IgD-negative memory B cell (primary cell): ENCODE measurements at regions not wholly inside any gene's neighbourhood (a gene's known extent, or its start where the extent isn't known, plus 50 kb on each side); places are given as distances from the start of the nearest gene placed in this dataset.

Experiments
- H3K27ac Mint-ChIP-seq, 3 donors: one replicate each; pipeline ENCODE4 v1.8.0; 2020 to 2022; ENCODE audit warnings: mild to moderate bottlenecking in 3 of 3, mixed read lengths in 3 of 3, moderate library complexity in 1 of 3
- H3K27me3 Mint-ChIP-seq: one replicate; pipeline ENCODE4 v1.8.0; 2021; ENCODE audit warnings: mixed read lengths
- H3K36me3 Mint-ChIP-seq: one replicate; pipeline ENCODE4 v1.8.0; 2020; ENCODE audit warnings: mild to moderate bottlenecking, mixed read lengths
- H3K4me1 Mint-ChIP-seq, 3 donors: one replicate each; pipeline ENCODE4 v1.8.0; 2020 to 2022; ENCODE audit warnings: mixed read lengths in 3 of 3, mild to moderate bottlenecking in 1 of 3
- H3K4me3 Mint-ChIP-seq, 4 donors: one replicate each; pipeline ENCODE4 v1.8.0; 2020 to 2022; ENCODE audit warnings: mild to moderate bottlenecking in 4 of 4, mixed read lengths in 4 of 4, moderate library complexity in 3 of 4
- H3K9me3 Mint-ChIP-seq, 3 donors: one replicate each; pipeline ENCODE4 v1.8.0; 2020 to 2021; ENCODE audit warnings: mixed read lengths in 3 of 3, mild to moderate bottlenecking in 1 of 3

GRCh38 chr1:72516264-72516663 lies 233.9 kb upstream of the NEGR1 start:
- Mint-ChIP-seq H3K36me3 (no peaks in the 10 kb centered on the region), H3K27me3 (no peaks in the 10 kb centered on the region), H3K4me3 (no peak overlapping the region), H3K27ac (no peak overlapping the region), H3K4me1 (no peaks in the 10 kb centered on the region), H3K9me3 (peaks cover 0 to 3% (median 3%) of the 10 kb centered on the region in 3 donors)

DNA sequence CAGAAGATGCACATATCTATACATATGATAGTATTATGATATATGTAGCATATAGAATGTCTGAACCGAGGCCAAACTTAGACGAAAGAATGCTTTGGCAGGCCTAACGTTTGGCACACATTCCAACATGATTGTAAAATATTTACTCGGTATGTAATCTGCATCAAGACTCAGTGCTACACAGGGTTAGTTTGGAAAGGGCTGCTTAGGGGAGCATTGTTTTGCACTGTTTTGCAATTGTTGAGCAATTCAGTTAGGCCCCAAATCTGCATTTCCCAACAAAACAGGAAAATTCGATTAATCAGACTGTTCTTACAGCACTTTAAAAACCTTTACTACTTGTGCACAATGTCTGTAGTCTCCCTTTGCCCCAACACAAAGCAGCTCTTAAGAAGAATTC lies 216.0 kb upstream of the NEGR1 start:
- Mint-ChIP-seq H3K4me1 (no peaks in the 10 kb centered on the region), H3K27me3 (no peaks in the 10 kb centered on the region), H3K36me3 (no peaks in the 10 kb centered on the region), H3K27ac (no peak overlapping the region), H3K4me3 (no peak overlapping the region), H3K9me3 (no peaks in the 10 kb centered on the region)

GRCh38 chr1:72489801-72490200 lies 207.5 kb upstream of the NEGR1 start:
- no peaks in the 10 kb centered on the region for H3K4me1 Mint-ChIP-seq
- H3K27me3 Mint-ChIP-seq, result no peaks in the 10 kb centered on the region
- H3K9me3 Mint-ChIP-seq, result peaks cover 0 to 4% (median 0%) of the 10 kb centered on the region in 3 donors
- peaks cover 1% of the 10 kb centered on the region for H3K36me3 Mint-ChIP-seq
- H3K4me3 Mint-ChIP-seq, result no peak overlapping the region
- no peak overlapping the region for H3K27ac Mint-ChIP-seq

- H3K27ac Mint-ChIP-seq, result no peak overlapping the region
- H3K9me3 Mint-ChIP-seq, result peaks cover 0 to 4% (median under 1%) of the 10 kb centered on the region in 3 donors
- H3K36me3 Mint-ChIP-seq, result no peaks in the 10 kb centered on the region
- no peaks in the 10 kb centered on the region for H3K27me3 Mint-ChIP-seq
- H3K4me1 Mint-ChIP-seq, result peaks cover 0 to 2% (median 0%) of the 10 kb centered on the region in 3 donors
- H3K4me3 Mint-ChIP-seq, result no peak overlapping the region
These were observed 203.5 kb upstream of the NEGR1 start for GRCh38 chr1:72485801-72486200.

- Mint-ChIP-seq H3K27ac (no peak overlapping the region), H3K4me1 (peaks cover 0 to 2% (median 0%) of the 10 kb centered on the region in 3 donors), H3K9me3 (peaks cover 4 to 6% (median 4%) of the 10 kb centered on the region in 3 donors), H3K36me3 (no peaks in the 10 kb centered on the region), H3K4me3 (no peak overlapping the region), H3K27me3 (no peaks in the 10 kb centered on the region)
These were observed 201.6 kb upstream of the NEGR1 start for GRCh38 chr1:72483846-72484357.

DNA sequence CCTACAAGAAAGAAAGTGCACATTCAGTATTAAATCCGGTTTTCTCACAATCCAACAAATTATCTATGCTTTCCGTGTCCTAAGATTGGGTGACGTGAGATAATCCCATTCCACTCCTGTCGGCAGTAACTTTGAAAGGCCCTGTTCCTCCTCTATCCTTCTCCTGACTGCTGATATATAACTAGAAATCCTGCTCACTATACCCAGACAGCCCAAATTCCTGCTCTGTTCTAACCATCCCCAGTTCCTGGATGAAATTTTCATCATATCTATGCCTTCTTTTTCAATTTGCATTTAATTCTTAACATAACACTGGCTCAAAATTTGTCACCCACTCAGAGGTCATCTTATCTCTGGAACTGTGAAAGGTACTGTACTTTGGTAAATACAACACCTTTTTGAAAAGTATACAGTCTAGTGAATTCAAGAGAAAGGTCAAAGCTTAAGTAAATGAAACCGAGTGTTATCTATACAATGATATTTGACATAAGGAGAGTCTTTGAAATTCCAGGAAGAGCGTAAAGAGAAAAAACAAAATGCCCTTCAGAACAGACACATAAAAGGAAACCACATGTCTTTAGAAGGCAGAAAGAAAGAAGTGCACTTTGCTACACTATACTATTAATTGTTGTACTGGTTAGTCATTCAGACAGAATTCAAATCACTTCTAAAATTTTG lies 200.5 kb upstream of the NEGR1 start:
- no peaks in the 10 kb centered on the region for H3K36me3 Mint-ChIP-seq
- H3K27ac Mint-ChIP-seq, result no peak overlapping the region

DNA sequence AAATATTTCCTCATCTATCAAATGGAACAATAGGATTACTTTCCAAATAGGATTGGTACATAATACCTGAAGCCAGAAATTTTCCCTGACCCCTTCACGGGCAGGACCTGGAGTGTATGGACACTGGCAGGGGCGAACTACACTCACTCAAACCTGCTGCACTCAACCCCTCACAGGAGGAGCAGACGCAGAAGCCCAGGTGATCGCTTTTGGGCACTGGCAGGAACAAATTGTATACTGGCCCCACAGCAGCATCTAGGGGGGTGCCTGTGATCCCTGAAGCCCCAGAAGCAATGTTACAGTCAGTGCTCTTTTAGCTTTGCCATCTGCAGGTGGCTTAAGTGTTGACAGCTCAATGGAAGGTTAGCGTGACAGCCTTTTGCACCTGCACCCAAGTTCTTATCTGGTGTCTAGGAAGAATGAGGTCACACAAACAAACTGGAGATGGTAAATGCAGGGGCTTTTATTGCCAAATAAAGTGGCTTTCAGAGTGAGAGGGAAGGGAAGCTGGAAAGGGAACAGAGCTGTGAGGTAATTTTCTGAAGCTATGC lies 199.2 kb upstream of the NEGR1 start:
- peaks cover 0 to 2% (median 0%) of the 10 kb centered on the region in 3 donors for H3K4me1 Mint-ChIP-seq
- H3K4me3 Mint-ChIP-seq, result no peak overlapping the region
- H3K27me3 Mint-ChIP-seq, result no peaks in the 10 kb centered on the region
- no peaks in the 10 kb centered on the region for H3K36me3 Mint-ChIP-seq
- H3K9me3 Mint-ChIP-seq, result peaks cover 4 to 6% (median 5%) of the 10 kb centered on the region in 3 donors
- H3K27ac Mint-ChIP-seq, result no peak overlapping the region

More for the DNA sequence above, 200.5 kb upstream of the NEGR1 start:
- Mint-ChIP-seq H3K9me3 (peaks cover 4 to 8% (median 6%) of the 10 kb centered on the region in 3 donors), H3K4me3 (no peak overlapping the region), H3K27me3 (no peaks in the 10 kb centered on the region), H3K4me1 (peaks cover 0 to 2% (median 0%) of the 10 kb centered on the region in 3 donors)

DNA sequence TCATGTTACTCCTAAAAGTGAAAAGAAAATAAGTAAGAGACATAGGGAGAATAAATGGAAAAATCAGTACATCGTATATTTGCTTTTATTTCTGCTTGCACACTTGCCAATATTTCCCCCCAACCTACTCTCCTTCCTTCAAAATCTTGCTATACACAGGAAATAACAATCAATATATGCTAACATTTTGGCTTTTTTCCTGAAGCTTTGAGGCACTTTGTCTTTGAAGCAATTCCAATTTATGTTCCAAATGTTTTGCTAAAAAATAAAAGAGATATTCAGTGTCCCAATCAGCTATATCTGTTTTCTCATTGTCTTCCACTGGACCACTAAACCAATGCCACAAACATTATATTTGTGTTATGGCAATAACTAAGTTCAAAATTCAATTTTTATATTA lies 184.0 kb upstream of the NEGR1 start:
- peaks cover 0 to 3% (median 0%) of the 10 kb centered on the region in 3 donors for H3K4me1 Mint-ChIP-seq
- H3K4me3 Mint-ChIP-seq, result no peak overlapping the region
- no peaks in the 10 kb centered on the region for H3K27me3 Mint-ChIP-seq
- peaks cover 0 to 3% (median 0%) of the 10 kb centered on the region in 3 donors for H3K9me3 Mint-ChIP-seq
- H3K27ac Mint-ChIP-seq, result no peak overlapping the region
- no peaks in the 10 kb centered on the region for H3K36me3 Mint-ChIP-seq

GRCh38 chr1:72462186-72462905 lies 180.0 kb upstream of the NEGR1 start:
- peaks cover 0 to 3% (median 3%) of the 10 kb centered on the region in 3 donors for H3K9me3 Mint-ChIP-seq
- no peak overlapping the region for H3K4me3 Mint-ChIP-seq
- H3K4me1 Mint-ChIP-seq, result peaks cover 0 to 3% (median 0%) of the 10 kb centered on the region in 3 donors
- H3K27ac Mint-ChIP-seq, result no peak overlapping the region
- H3K36me3 Mint-ChIP-seq, result no peaks in the 10 kb centered on the region
- H3K27me3 Mint-ChIP-seq, result no peaks in the 10 kb centered on the region

DNA sequence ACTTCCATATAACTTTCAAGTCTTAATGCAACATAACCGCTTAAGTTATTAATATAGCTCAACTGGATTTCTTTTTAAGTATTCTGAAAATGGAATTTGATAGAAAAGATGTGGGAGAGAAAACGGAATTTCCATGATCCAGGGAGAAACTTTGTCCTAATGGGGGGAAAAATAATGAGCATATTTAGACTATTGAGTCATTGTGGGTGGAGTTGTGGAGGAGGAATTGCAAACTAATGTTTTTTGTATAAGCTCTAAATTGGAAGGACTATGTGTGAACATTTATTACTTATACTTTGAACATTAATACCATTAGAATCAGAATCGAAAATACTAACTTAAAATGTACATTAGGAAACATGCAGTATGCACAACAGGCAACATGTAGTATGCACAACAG lies 159.9 kb upstream of the NEGR1 start:
- Mint-ChIP-seq H3K4me3 (peak overlapping the region in 1 of 4 donors; percentile 6), H3K4me1 (no peaks in the 10 kb centered on the region), H3K9me3 (peaks cover 0 to 1% (median 0%) of the 10 kb centered on the region in 3 donors), H3K27ac (no peak overlapping the region), H3K36me3 (no peaks in the 10 kb centered on the region), H3K27me3 (no peaks in the 10 kb centered on the region)

DNA sequence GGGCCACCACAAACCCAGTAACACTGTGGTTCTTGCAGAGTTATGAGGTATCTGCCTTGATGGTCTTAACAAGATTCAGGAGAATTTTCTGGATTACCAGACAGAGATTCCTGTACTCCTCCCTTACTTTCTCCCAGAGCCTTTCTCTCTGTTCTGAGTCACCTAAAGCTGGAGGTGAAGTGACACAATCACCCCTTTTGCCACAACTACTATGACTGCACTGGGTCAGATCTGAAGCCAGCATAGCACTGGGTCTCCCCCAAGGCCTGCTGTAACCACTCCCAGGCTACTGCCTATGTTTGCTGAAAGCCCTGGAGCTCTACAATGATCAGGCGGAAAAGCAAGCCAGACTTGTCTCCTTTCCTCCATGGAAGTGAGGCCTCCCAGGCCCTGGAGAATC lies 156.7 kb upstream of the NEGR1 start:
- Mint-ChIP-seq H3K36me3 (no peaks in the 10 kb centered on the region), H3K27me3 (no peaks in the 10 kb centered on the region), H3K27ac (no peak overlapping the region), H3K4me1 (no peaks in the 10 kb centered on the region), H3K9me3 (peaks cover 1 to 5% (median 2%) of the 10 kb centered on the region in 3 donors), H3K4me3 (no peak overlapping the region)

DNA sequence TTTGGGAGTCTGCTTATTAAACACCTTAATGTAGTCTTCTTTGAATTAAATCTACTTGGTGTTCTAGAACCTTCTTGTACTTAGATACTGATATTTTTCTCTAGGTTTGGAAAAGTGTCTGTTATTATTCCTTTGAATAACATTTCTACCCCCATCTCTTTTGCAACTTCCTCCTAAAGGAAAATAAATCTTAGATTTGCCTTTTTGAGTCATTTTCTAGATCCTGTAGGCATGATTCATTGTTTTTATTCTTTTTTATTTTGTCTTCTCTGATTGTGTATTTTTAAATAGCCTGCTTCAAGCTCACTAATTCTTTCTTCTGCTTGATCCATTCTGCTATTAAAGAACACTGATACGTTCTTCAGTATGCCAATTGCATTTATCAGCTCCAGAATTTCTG lies 155.9 kb upstream of the NEGR1 start:
- Mint-ChIP-seq H3K27me3 (no peaks in the 10 kb centered on the region), H3K27ac (no peak overlapping the region), H3K36me3 (no peaks in the 10 kb centered on the region)

DNA sequence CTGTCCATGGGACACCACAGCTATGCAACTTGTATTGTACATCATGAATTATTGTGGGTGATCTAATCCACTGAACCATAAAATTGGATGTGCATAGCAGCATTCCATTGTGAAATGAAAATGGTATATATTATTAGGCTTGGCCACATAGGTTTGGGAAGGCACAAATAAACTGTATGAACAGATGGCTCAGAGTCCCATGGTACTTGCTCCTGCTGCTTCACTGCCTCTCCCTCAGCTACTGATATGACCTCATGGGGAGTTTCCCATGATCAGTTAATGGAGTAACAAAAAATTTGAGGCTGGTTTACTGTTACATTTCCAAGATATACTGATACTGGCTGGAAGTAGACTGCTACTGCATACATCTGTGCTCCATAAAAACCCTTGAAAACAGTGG lies 152.7 kb upstream of the NEGR1 start:
- no peaks in the 10 kb centered on the region for H3K27me3 Mint-ChIP-seq
- H3K36me3 Mint-ChIP-seq, result no peaks in the 10 kb centered on the region
- no peak overlapping the region for H3K27ac Mint-ChIP-seq
- H3K9me3 Mint-ChIP-seq, result peaks cover 1 to 5% (median 2%) of the 10 kb centered on the region in 3 donors
- no peaks in the 10 kb centered on the region for H3K4me1 Mint-ChIP-seq
- no peak overlapping the region for H3K4me3 Mint-ChIP-seq

More for the DNA sequence above, 155.9 kb upstream of the NEGR1 start:
- H3K4me3 Mint-ChIP-seq, result no peak overlapping the region
- H3K9me3 Mint-ChIP-seq, result peaks cover 1 to 5% (median 2%) of the 10 kb centered on the region in 3 donors
- no peaks in the 10 kb centered on the region for H3K4me1 Mint-ChIP-seq

DNA sequence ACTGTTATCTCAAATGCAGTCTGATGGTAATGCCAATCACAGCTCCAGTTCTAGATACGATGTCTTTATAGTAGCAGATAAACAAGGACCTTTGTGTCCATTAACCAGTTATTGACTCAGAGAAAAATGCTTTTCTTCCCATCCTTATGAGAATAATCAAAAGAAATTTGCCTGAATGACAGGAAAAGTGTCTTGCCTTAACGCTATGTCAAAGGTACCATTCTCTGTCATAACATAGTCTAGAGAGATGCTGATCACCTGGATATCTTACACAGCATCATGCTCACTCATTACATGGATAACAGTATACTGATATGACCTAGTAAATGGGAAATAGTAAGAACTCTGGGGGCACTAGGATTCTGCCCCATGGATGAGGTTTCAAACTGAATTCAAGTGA lies 151.7 kb upstream of the NEGR1 start:
- no peaks in the 10 kb centered on the region for H3K36me3 Mint-ChIP-seq
- peaks cover 0 to 5% (median 3%) of the 10 kb centered on the region in 3 donors for H3K9me3 Mint-ChIP-seq
- no peaks in the 10 kb centered on the region for H3K4me1 Mint-ChIP-seq
- no peaks in the 10 kb centered on the region for H3K27me3 Mint-ChIP-seq
- H3K4me3 Mint-ChIP-seq, result no peak overlapping the region
- H3K27ac Mint-ChIP-seq, result no peak overlapping the region

DNA sequence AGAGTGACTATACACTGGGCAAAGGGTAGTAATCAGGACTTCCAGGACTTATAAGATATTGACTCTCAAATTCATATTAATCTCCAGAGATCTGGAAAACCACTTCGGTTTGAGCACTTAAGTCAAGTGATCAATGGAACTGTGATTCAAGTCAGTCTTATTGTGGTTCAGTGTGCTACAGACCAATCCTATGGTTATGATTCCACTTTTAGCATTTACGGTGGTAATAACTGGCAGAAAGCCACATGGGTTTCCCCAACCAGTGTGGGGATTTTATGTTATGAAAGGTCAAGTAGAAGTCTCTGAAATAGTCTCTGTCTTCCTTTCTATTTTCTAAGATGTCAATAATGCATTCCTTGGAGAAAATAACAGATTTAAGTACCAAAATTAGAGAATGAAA lies 151.3 kb upstream of the NEGR1 start:
- Mint-ChIP-seq H3K36me3 (no peaks in the 10 kb centered on the region), H3K27me3 (no peaks in the 10 kb centered on the region), H3K9me3 (peaks cover 0 to 5% (median 5%) of the 10 kb centered on the region in 3 donors), H3K27ac (no peak overlapping the region), H3K4me1 (no peaks in the 10 kb centered on the region), H3K4me3 (no peak overlapping the region)
